Vagina (tissue), 2 donors: ENCODE measurements at regions not wholly inside any gene's neighbourhood (a gene's known extent, or its start where the extent isn't known, plus 50 kb on each side); places are given as distances from the start of the nearest gene placed in this dataset.

Experiments used
- POLR2A ChIP-seq, 2 donors: fragments of 450-650 bp; IDR thresholded peaks; one replicate each; pipeline ENCODE4 v1.6.1; 2017; ENCODE audit warnings: antibody characterized with exemption in 2 of 2, mild to moderate bottlenecking in 2 of 2, moderate library complexity in 2 of 2
- POLR2AphosphoS5 ChIP-seq, 2 donors: sonication (generic); formaldehyde crosslinking; IDR thresholded peaks; one replicate each; pipeline ENCODE4 v1.9.0; 2017; ENCODE audit warnings: antibody characterized with exemption in 2 of 2, mild to moderate bottlenecking in 2 of 2, low read depth in 1 of 2; ENCODE audit not compliant: insufficient read depth in 1 of 2
- TF ChIP-seq, protein P1 (sequence below), 3 experiments: fragments of 450-650 bp in 2 of 3; fragments of 200-600 bp in 1 of 3; sonication (generic) in 1 of 3; IDR thresholded peaks; one replicate each; pipeline ENCODE4 v1.5.1; 2017 to 2019; ENCODE audit warnings: antibody characterized with exemption in 3 of 3, mild to moderate bottlenecking in 2 of 3, moderate library complexity in 2 of 3

DNA sequence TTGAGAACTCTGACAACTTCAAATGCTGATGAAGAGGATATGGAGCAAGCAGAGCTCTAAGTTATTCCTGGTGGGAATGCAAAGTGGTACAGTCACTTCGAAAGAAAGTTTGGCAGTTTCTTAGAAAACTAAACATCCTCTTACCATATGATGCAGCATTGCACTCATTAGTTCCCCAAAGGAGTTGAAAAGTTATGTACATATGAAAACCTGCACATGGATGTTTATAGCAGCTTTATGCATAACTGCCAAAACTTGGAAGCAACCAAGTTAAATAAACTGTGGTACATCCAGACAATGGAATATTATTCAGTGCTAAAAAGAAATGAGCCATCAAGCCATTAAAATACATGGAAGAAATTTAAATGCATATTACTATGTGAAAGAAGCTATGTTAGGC, 779.3 kb upstream of the COBL start:
- TF ChIP-seq, protein P1, sequence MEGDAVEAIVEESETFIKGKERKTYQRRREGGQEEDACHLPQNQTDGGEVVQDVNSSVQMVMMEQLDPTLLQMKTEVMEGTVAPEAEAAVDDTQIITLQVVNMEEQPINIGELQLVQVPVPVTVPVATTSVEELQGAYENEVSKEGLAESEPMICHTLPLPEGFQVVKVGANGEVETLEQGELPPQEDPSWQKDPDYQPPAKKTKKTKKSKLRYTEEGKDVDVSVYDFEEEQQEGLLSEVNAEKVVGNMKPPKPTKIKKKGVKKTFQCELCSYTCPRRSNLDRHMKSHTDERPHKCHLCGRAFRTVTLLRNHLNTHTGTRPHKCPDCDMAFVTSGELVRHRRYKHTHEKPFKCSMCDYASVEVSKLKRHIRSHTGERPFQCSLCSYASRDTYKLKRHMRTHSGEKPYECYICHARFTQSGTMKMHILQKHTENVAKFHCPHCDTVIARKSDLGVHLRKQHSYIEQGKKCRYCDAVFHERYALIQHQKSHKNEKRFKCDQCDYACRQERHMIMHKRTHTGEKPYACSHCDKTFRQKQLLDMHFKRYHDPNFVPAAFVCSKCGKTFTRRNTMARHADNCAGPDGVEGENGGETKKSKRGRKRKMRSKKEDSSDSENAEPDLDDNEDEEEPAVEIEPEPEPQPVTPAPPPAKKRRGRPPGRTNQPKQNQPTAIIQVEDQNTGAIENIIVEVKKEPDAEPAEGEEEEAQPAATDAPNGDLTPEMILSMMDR (IDR thresholded peaks at IDR 0.05) = no peak
- no peak for TF ChIP-seq POLR2AphosphoS5 (IDR thresholded peaks at IDR 0.05; ENCODE audit: insufficient read depth in 1 of 2, low read depth in 1 of 2)
- TF ChIP-seq POLR2A (IDR thresholded peaks at IDR 0.05) = no peak
